ENCODE measurements at regions not wholly inside any gene's neighbourhood (a gene's known extent, or its start where the extent isn't known, plus 50 kb on each side); places are given as distances from the start of the nearest gene placed in this dataset.

GRCh38 chr2:562391-563364 lies 114.5 kb downstream of the TMEM18 start:
- H3K27me3 ChIP-seq, result no peaks in the 10 kb centered on the region
- 69 to 79% (median 78%) methylated on average over 4 to 33 of the region's 33 CpGs for WGBS, 4 donors
- TF ChIP-seq POLR2A (IDR thresholded peaks at IDR 0.05), result no peak
- no peak for TF ChIP-seq CTCF (IDR thresholded peaks at IDR 0.05)
- H3K27ac ChIP-seq, result no peak overlapping the region
- intact Hi-C loops (cut with DNase I), result no loop called here
- H3K4me3 ChIP-seq, result no peak overlapping the region
- DNase-seq, result no peak
- H3K4me1 ChIP-seq (replicated peaks in 1 of 2), result no peaks in the 10 kb centered on the region
- H3K9me3 ChIP-seq (replicated peaks in 1 of 3), result no peaks in the 10 kb centered on the region
- no peaks in the 10 kb centered on the region for H3K36me3 ChIP-seq (replicated peaks in 1 of 2)

- Histone ChIP-seq H3K4me1 (replicated peaks in 1 of 2) (no peaks in the 10 kb centered on the region), H3K27me3 (no peaks in the 10 kb centered on the region), H3K9me3 (replicated peaks in 1 of 3) (no peaks in the 10 kb centered on the region), H3K4me3 (no peak overlapping the region), H3K36me3 (replicated peaks in 1 of 2) (no peaks in the 10 kb centered on the region), H3K27ac (no peak overlapping the region)
- intact Hi-C loops (cut with DNase I), result no loop called here
- TF ChIP-seq CTCF (IDR thresholded peaks at IDR 0.05), result no peak
- no peak for TF ChIP-seq POLR2A (IDR thresholded peaks at IDR 0.05)
- DNase-seq, result no peak
- whole genome bisulfite sequencing, 4 donors, result 69 to 77% (median 74%) methylated on average over 14 of the region's 14 CpGs
These were observed 118.3 kb downstream of the TMEM18 start for GRCh38 chr2:558879-559278.

- H3K4me1 ChIP-seq (replicated peaks in 1 of 2), result no peaks in the 10 kb centered on the region
- H3K9me3 ChIP-seq (replicated peaks in 1 of 3), result no peaks in the 10 kb centered on the region
- H3K27me3 ChIP-seq, result no peaks in the 10 kb centered on the region
- intact Hi-C loops (cut with DNase I), result no loop called here
- WGBS, 4 donors, result 84 to 92% (median 85%) methylated on average over 16 to 17 of the region's 17 CpGs
- TF ChIP-seq CTCF (IDR thresholded peaks at IDR 0.05), result no peak
- TF ChIP-seq POLR2A (IDR thresholded peaks at IDR 0.05), result no peak
- H3K27ac ChIP-seq, result no peak overlapping the region
- no peaks in the 10 kb centered on the region for H3K36me3 ChIP-seq (replicated peaks in 1 of 2)
- DNase-seq, result no peak
- H3K4me3 ChIP-seq, result no peak overlapping the region
These were observed 118.9 kb downstream of the TMEM18 start for GRCh38 chr2:558302-558642.

GRCh38 chr2:557635-558301 lies 119.4 kb downstream of the TMEM18 start:
- no peaks in the 10 kb centered on the region for H3K27me3 ChIP-seq
- DNase-seq, result peak in 2 of 7 donors; percentile 41 to 63

More at GRCh38 chr2:557635-558301, 119.4 kb downstream of the TMEM18 start:
- Histone ChIP-seq H3K36me3 (replicated peaks in 1 of 2) (no peaks in the 10 kb centered on the region), H3K27ac (no peak overlapping the region), H3K4me3 (no peak overlapping the region), H3K9me3 (replicated peaks in 1 of 3) (no peaks in the 10 kb centered on the region), H3K4me1 (replicated peaks in 1 of 2) (no peaks in the 10 kb centered on the region)
- 79 to 88% (median 84%) methylated on average over 26 to 34 of the region's 34 CpGs for WGBS, 4 donors
- TF ChIP-seq CTCF (IDR thresholded peaks at IDR 0.05) (no peak), POLR2A (IDR thresholded peaks at IDR 0.05) (no peak)
- intact Hi-C loops (cut with DNase I), result no loop called here
